Liver (tissue), 3 donors: ENCODE measurements at regions not wholly inside any gene's neighbourhood (a gene's known extent, or its start where the extent isn't known, plus 50 kb on each side); places are given as distances from the start of the nearest gene placed in this dataset.

Experiments used
- CTCF ChIP-seq: fragments of 150-350 bp; IDR thresholded peaks from 2 replicates; pipeline ENCODE4 v1.5.1; 2017; ENCODE audit warnings: improper control_type of control experiment, low read depth, low read length; ENCODE audit not compliant: missing input control
- EGR1 ChIP-seq, 2 donors: IDR thresholded peaks; 2 replicates each; pipeline ENCODE4 v1.6.1; 2016 to 2018; ENCODE audit warnings: antibody characterized with exemption in 2 of 2, low read depth in 2 of 2
- FOXA1 ChIP-seq: IDR thresholded peaks from 2 replicates; pipeline ENCODE4 v1.6.1; 2016; ENCODE audit warnings: antibody characterized with exemption
- GABPA ChIP-seq, 2 donors: IDR thresholded peaks in 1 of 2; conservative IDR thresholded peaks in 1 of 2; 2 replicates each; pipeline ENCODE4 v1.6.1; 2016; ENCODE audit warnings: antibody characterized with exemption in 2 of 2, mild to moderate bottlenecking in 1 of 2, moderate library complexity in 1 of 2
- HNF4G ChIP-seq: IDR thresholded peaks from 2 replicates; pipeline ENCODE4 v1.6.1; 2016; ENCODE audit warnings: antibody characterized with exemption
- RAD21 ChIP-seq, 2 donors: IDR thresholded peaks; 2 replicates each; pipeline ENCODE4 v1.6.1; 2016; ENCODE audit warnings: antibody characterized with exemption in 2 of 2, mild to moderate bottlenecking in 2 of 2
- SP1 ChIP-seq: IDR thresholded peaks from 2 replicates; pipeline ENCODE4 v1.6.1; 2018; ENCODE audit warnings: antibody characterized with exemption, mild to moderate bottlenecking
- TAF1 ChIP-seq: conservative IDR thresholded peaks from 2 replicates; pipeline ENCODE4 v1.6.1; 2016; ENCODE audit warnings: antibody characterized with exemption, mild to moderate bottlenecking
- YY1 ChIP-seq: IDR thresholded peaks from 2 replicates; pipeline ENCODE4 v1.6.1; 2016; ENCODE audit warnings: antibody characterized with exemption, mild to moderate bottlenecking
- TF ChIP-seq, protein P1 (sequence below): IDR thresholded peaks from 2 replicates; pipeline ENCODE4 v1.6.1; 2016; ENCODE audit warnings: antibody characterized with exemption
- TF ChIP-seq, protein P2 (sequence below): IDR thresholded peaks from 2 replicates; pipeline ENCODE4 v1.6.1; 2016; ENCODE audit warnings: antibody characterized with exemption, mild to moderate bottlenecking
- TF ChIP-seq, protein P3 (sequence below): IDR thresholded peaks from 2 replicates; pipeline ENCODE4 v1.6.1; 2016; ENCODE audit warnings: antibody characterized with exemption
- donor health status: healthy.
- donor health status: healthy.

DNA sequence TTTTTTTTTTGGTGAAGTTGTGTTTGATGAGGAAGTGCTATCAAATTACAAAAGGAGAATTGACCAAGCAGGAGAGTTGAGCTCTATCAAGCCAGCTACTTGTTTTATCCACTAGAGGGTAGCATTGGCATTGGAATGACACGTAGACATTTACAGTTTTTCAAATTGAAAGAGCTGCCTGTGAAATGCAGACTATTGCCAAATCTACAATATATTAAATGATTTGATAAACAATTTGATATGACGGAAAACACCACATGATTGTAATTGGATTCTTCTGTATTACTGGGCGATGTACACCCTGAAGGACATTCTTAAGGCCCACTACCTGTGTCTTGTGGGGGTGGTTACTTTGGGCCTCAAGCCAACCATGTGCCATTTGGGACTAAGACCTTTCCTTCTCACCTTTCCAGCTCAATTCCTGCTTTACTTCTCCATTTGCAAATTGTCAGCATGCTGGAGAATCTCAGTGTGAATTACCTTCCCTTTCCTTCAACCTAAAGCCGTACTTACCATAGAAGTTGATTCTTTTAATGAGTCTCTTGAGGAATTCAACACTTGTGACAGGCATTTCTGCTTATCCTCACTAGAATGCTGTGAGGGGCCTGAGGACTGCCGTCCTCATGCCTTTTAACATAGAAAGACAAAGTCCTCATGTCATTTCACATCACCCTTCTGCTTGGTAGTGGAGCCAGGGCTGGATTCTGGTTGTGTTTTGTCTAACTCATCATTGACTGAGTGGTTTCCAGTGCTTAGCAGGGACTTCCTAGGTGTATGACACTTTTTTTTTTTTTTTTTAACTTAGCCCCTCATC, 134.8 kb upstream of the THUMPD2 start:
- TF ChIP-seq CTCF (peak; percentile 87), SP1 (no peak), FOXA1 (no peak), RAD21 (IDR thresholded peaks at IDR 0.05) (peak; percentile 90 to 93), EGR1 (IDR thresholded peaks at IDR 0.05; ENCODE audit: low read depth in 2 of 2) (no peak), YY1 (no peak), GABPA (IDR thresholded peaks at IDR 0.05 in 1 of 2, conservative IDR thresholded peaks at IDR 0.05 in 1 of 2) (no peak), HNF4G (no peak), TAF1 (no peak)
- TF ChIP-seq, protein P1, sequence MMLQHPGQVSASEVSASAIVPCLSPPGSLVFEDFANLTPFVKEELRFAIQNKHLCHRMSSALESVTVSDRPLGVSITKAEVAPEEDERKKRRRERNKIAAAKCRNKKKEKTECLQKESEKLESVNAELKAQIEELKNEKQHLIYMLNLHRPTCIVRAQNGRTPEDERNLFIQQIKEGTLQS = no peak
- TF ChIP-seq, protein P2, sequence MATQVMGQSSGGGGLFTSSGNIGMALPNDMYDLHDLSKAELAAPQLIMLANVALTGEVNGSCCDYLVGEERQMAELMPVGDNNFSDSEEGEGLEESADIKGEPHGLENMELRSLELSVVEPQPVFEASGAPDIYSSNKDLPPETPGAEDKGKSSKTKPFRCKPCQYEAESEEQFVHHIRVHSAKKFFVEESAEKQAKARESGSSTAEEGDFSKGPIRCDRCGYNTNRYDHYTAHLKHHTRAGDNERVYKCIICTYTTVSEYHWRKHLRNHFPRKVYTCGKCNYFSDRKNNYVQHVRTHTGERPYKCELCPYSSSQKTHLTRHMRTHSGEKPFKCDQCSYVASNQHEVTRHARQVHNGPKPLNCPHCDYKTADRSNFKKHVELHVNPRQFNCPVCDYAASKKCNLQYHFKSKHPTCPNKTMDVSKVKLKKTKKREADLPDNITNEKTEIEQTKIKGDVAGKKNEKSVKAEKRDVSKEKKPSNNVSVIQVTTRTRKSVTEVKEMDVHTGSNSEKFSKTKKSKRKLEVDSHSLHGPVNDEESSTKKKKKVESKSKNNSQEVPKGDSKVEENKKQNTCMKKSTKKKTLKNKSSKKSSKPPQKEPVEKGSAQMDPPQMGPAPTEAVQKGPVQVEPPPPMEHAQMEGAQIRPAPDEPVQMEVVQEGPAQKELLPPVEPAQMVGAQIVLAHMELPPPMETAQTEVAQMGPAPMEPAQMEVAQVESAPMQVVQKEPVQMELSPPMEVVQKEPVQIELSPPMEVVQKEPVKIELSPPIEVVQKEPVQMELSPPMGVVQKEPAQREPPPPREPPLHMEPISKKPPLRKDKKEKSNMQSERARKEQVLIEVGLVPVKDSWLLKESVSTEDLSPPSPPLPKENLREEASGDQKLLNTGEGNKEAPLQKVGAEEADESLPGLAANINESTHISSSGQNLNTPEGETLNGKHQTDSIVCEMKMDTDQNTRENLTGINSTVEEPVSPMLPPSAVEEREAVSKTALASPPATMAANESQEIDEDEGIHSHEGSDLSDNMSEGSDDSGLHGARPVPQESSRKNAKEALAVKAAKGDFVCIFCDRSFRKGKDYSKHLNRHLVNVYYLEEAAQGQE = no peak
- TF ChIP-seq, protein P3, sequence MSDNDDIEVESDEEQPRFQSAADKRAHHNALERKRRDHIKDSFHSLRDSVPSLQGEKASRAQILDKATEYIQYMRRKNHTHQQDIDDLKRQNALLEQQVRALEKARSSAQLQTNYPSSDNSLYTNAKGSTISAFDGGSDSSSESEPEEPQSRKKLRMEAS = no peak
